ENCODE measurements at regions not wholly inside any gene's neighbourhood (a gene's known extent, or its start where the extent isn't known, plus 50 kb on each side); places are given as distances from the start of the nearest gene placed in this dataset.

DNA sequence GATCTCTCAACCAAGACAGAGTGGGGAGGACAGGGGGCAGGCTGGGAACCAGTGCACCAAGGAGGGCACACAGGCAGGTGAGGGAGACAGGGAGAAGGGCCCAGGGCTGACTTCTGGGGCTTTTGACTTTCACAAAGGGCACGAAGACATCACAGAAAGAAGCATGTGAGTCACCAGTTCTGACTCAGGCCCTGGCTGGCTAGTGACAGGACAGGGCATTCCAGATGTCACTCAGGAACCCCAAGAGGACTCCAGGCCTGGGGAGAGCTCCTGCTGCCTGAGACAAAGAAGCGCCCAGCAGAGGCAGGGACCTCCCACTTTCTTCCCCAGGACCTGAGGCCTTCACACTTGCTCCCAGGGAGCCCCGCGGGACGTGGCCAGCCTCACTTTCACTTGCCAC lies 497.2 kb downstream of the BUD13 start:
- ChIA-PET CTCF (interaction anchor here (0.6 kb wide), 1 partner anchor 18 kb away, joined by 5 read pairs; no protein-coding TSS in a partner anchor), POLR2A (no interaction called here)
- TF ChIP-seq, protein P1, sequence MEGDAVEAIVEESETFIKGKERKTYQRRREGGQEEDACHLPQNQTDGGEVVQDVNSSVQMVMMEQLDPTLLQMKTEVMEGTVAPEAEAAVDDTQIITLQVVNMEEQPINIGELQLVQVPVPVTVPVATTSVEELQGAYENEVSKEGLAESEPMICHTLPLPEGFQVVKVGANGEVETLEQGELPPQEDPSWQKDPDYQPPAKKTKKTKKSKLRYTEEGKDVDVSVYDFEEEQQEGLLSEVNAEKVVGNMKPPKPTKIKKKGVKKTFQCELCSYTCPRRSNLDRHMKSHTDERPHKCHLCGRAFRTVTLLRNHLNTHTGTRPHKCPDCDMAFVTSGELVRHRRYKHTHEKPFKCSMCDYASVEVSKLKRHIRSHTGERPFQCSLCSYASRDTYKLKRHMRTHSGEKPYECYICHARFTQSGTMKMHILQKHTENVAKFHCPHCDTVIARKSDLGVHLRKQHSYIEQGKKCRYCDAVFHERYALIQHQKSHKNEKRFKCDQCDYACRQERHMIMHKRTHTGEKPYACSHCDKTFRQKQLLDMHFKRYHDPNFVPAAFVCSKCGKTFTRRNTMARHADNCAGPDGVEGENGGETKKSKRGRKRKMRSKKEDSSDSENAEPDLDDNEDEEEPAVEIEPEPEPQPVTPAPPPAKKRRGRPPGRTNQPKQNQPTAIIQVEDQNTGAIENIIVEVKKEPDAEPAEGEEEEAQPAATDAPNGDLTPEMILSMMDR (IDR thresholded peaks at IDR 0.05; ENCODE audit: low read depth, low read length): no peak
- DNase-seq (ENCODE audit: low read depth, low spot score): no peak
- peaks cover 7% of the 10 kb centered on the region; the same call in 1 of the 2 replicates for H3K9me3 ChIP-seq (ENCODE audit: control insufficient read depth, insufficient read depth, low read length)
- H3K4me3 ChIP-seq (ENCODE audit: low read depth, low read length): no peak overlapping the region
- H3K27ac ChIP-seq (ENCODE audit: low read depth, low read length): no peak overlapping the region
- H3K27me3 ChIP-seq (ENCODE audit: control insufficient read depth, insufficient read depth, low read length): peaks cover 2% of the 10 kb centered on the region

DNA sequence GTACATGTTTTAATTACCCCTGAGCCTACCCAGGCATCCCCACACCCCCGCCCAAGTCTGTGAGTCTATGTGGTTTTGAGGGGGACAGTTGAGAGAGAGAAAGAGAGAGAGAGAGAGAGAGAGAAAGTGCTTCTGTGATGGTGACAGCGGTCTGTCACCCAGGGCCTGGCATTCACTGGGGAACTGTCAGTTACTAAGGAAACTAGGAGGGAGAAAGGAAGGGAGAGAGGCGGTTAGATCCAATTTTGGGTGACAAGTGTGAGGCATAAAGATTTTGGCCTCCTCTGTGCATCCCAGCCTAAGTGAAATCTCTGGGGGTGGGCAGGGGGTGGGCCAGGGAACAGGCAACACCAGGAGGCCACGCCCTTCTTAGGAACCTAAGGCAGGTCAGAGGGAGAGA lies 498.3 kb downstream of the BUD13 start:
- POLR2A ChIA-PET: no interaction called here
- H3K27me3 ChIP-seq (ENCODE audit: control insufficient read depth, insufficient read depth, low read length): peaks cover 2% of the 10 kb centered on the region
- TF ChIP-seq, protein P1 (IDR thresholded peaks at IDR 0.05; ENCODE audit: low read depth, low read length): no peak
- DNase-seq (ENCODE audit: low read depth, low spot score): no peak
- peaks cover 7% of the 10 kb centered on the region; the same call in 1 of the 2 replicates for H3K9me3 ChIP-seq (ENCODE audit: control insufficient read depth, insufficient read depth, low read length)
- CTCF ChIA-PET: no interaction called here
- H3K27ac ChIP-seq (ENCODE audit: low read depth, low read length): no peak overlapping the region
- no peak overlapping the region for H3K4me3 ChIP-seq (ENCODE audit: low read depth, low read length)

DNA sequence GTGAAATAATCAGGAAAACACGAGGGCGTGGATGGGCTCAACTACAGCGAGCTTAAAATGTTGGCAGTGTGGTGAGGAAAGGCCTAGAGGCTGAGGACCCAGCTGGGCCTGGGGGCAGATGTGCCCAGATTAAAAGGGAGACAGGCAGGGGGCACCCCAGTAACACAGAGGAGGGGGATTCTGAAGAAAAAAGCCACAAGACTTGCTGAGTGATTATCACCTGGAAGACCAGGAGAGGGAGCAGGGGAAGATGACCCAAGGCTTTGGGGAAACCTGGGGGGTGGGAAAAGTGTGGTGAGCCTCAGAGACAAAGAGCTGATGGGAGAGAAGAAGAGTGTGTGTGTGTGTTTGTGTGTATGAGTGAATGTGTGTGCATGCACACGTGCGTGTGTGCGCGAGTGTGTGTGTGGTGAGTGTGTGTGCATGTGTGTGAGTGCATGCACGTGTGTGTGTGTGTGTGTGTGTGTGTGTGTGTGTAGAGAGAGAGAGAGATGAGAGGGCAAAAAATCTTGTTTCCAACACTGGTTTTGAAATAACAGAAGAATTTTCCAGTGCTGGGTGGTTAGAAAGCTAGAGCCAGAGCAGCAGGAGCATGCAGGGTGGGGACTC lies 500.5 kb downstream of the BUD13 start:
- peaks cover 7% of the 10 kb centered on the region; the same call in 1 of the 2 replicates for H3K9me3 ChIP-seq (ENCODE audit: control insufficient read depth, insufficient read depth, low read length)
- DNase-seq (ENCODE audit: low read depth, low spot score): no peak
- H3K27me3 ChIP-seq (ENCODE audit: control insufficient read depth, insufficient read depth, low read length): peaks cover 2% of the 10 kb centered on the region
- POLR2A ChIA-PET: no interaction called here
- TF ChIP-seq, protein P1 (IDR thresholded peaks at IDR 0.05; ENCODE audit: low read depth, low read length): no peak
- CTCF ChIA-PET: no interaction called here
- no peak overlapping the region for H3K4me3 ChIP-seq (ENCODE audit: low read depth, low read length)
- no peak overlapping the region for H3K27ac ChIP-seq (ENCODE audit: low read depth, low read length)

DNA sequence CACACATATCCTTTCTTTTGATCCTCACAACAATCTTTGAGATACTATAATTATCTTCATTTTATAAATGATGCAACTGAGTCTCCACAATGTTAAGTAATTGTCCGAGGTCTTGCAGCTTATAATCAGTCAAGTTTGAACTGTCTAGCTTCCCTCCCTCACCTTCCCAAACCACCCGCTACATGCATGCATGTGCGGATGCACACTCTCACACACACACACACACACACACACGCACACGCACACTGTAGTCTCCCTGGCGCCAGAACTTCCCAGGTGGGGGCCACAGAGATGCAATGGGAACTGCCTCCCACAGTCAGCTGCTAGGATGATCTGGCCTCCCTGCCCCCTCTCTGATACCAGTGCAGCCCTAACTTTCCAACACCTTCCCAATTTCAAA lies 501.3 kb downstream of the BUD13 start:
- peaks cover 7% of the 10 kb centered on the region; the same call in 1 of the 2 replicates for H3K9me3 ChIP-seq (ENCODE audit: control insufficient read depth, insufficient read depth, low read length)
- no peak overlapping the region for H3K27ac ChIP-seq (ENCODE audit: low read depth, low read length)
- ChIA-PET CTCF (no interaction called here), POLR2A (no interaction called here)
- TF ChIP-seq, protein P1 (IDR thresholded peaks at IDR 0.05; ENCODE audit: low read depth, low read length): no peak
- peaks cover 2% of the 10 kb centered on the region for H3K27me3 ChIP-seq (ENCODE audit: control insufficient read depth, insufficient read depth, low read length)
- H3K4me3 ChIP-seq (ENCODE audit: low read depth, low read length): no peak overlapping the region
- DNase-seq (ENCODE audit: low read depth, low spot score): no peak

DNA sequence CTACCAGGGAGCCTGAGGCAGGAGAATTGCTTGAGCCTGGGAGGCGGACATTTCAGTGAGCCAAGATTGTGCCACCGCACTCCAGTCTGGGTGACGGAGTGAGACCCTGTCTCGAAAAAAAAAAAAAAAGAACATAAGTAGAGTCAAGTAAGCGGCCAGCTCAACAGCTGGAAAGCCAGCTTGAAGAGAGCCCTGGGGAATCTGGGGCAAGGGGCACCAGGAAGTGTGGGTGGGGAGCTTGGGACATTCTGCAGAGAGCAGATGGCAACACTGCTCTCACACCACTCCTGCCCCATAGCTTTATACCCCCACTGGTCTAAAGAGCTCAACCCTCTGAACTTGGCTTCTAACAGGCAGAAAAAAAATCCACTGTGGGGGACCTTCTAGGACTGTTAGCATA lies 505.6 kb downstream of the BUD13 start:
- H3K27ac ChIP-seq (ENCODE audit: low read depth, low read length): no peak overlapping the region
- CTCF ChIA-PET: interaction anchor here (0.7 kb wide), 1 partner anchor 1023 kb away, joined by 5 read pairs; no protein-coding TSS in a partner anchor

More for the DNA sequence above, 505.6 kb downstream of the BUD13 start:
- TF ChIP-seq, protein P1 (IDR thresholded peaks at IDR 0.05; ENCODE audit: low read depth, low read length): no peak
- POLR2A ChIA-PET: no interaction called here
- H3K9me3 ChIP-seq (ENCODE audit: control insufficient read depth, insufficient read depth, low read length): no peaks in the 10 kb centered on the region
- H3K4me3 ChIP-seq (ENCODE audit: low read depth, low read length): no peak overlapping the region
- H3K27me3 ChIP-seq (ENCODE audit: control insufficient read depth, insufficient read depth, low read length): no peaks in the 10 kb centered on the region
- DNase-seq (ENCODE audit: low read depth, low spot score): no peak
